HEK293T (cell line): ENCODE measurements at regions not wholly inside any gene's neighbourhood (a gene's known extent, or its start where the extent isn't known, plus 50 kb on each side); places are given as distances from the start of the nearest gene placed in this dataset.

Source experiments
- CTCF ChIA-PET: fragments of 350-600 bp; formaldehyde crosslinking; extraction: SDS; loops from one replicate; lab custom pipeline; 2021; ENCODE audit warnings: antibody characterized with exemption, inconsistent platforms; lab: Yijun Ruan, JAX
- POLR2A ChIA-PET: fragments of 350-600 bp; formaldehyde crosslinking; extraction: SDS; loops from one replicate; lab custom pipeline; 2020; ENCODE audit warnings: antibody characterized with exemption, inconsistent platforms; lab: Yijun Ruan, JAX
- DNase-seq: peaks from one replicate; pipeline ENCODE4 v3.0.0; 2012; ENCODE audit warnings: mixed read lengths; ENCODE audit errors: extremely low spot score
- ARNT ChIP-seq: fragments of 450-650 bp; IDR thresholded peaks from 2 replicates; pipeline ENCODE4 v1.6.1; 2017; ENCODE audit warnings: mild to moderate bottlenecking
- BHLHE40 ChIP-seq: fragments of 450-650 bp; IDR thresholded peaks from 2 replicates; pipeline ENCODE4 v1.6.1; 2016; ENCODE audit warnings: mild to moderate bottlenecking, moderate library complexity, borderline replicate concordance
- CTBP1 ChIP-seq: fragments of 450-650 bp; IDR thresholded peaks from 2 replicates; pipeline ENCODE4 v1.6.1; 2016; ENCODE audit warnings: borderline replicate concordance
- ELF4 ChIP-seq: fragments of 450-650 bp; IDR thresholded peaks from 2 replicates; pipeline ENCODE4 v1.6.1; 2017; ENCODE audit warnings: antibody characterized with exemption
- FOXA1 ChIP-seq: fragments of 450-650 bp; IDR thresholded peaks from 2 replicates; pipeline ENCODE4 v1.6.1; 2016; ENCODE audit warnings: mild to moderate bottlenecking
- FOXK2 ChIP-seq: fragments of 450-650 bp; IDR thresholded peaks from 2 replicates; pipeline ENCODE4 v1.6.1; 2016; ENCODE audit warnings: mild to moderate bottlenecking
- FOXM1 ChIP-seq: fragments of 450-650 bp; IDR thresholded peaks from 2 replicates; pipeline ENCODE4 v1.6.1; 2017; ENCODE audit warnings: mild to moderate bottlenecking, borderline replicate concordance
- HDGF ChIP-seq: fragments of 450-650 bp; IDR thresholded peaks from 2 replicates; pipeline ENCODE4 v1.6.1; 2017; ENCODE audit warnings: antibody characterized with exemption, borderline replicate concordance
- L3MBTL2 ChIP-seq: fragments of 450-650 bp; conservative IDR thresholded peaks from 2 replicates; pipeline ENCODE4 v1.6.1; 2016; ENCODE audit warnings: mild to moderate bottlenecking
- LEF1 ChIP-seq: fragments of 450-650 bp; IDR thresholded peaks from 2 replicates; pipeline ENCODE4 v1.6.1; 2017; ENCODE audit warnings: mild to moderate bottlenecking, borderline replicate concordance
- NFRKB ChIP-seq: fragments of 450-650 bp; IDR thresholded peaks from 2 replicates; pipeline ENCODE4 v1.6.1; 2016; ENCODE audit warnings: mild to moderate bottlenecking, moderate library complexity
- PKNOX1 ChIP-seq: fragments of 450-650 bp; IDR thresholded peaks from 2 replicates; pipeline ENCODE4 v1.6.1; 2016
- SP1 ChIP-seq: fragments of 450-650 bp; IDR thresholded peaks from 2 replicates; pipeline ENCODE4 v1.6.1; 2017
- SUZ12 ChIP-seq: fragments of 450-650 bp; IDR thresholded peaks from 2 replicates; pipeline ENCODE4 v1.6.1; 2016; ENCODE audit warnings: mild to moderate bottlenecking
- TARDBP ChIP-seq: fragments of 450-650 bp; IDR thresholded peaks from 2 replicates; pipeline ENCODE4 v1.6.1; 2016
- ZNF384 ChIP-seq: fragments of 450-650 bp; IDR thresholded peaks from 2 replicates; pipeline ENCODE4 v1.6.1; 2016

DNA sequence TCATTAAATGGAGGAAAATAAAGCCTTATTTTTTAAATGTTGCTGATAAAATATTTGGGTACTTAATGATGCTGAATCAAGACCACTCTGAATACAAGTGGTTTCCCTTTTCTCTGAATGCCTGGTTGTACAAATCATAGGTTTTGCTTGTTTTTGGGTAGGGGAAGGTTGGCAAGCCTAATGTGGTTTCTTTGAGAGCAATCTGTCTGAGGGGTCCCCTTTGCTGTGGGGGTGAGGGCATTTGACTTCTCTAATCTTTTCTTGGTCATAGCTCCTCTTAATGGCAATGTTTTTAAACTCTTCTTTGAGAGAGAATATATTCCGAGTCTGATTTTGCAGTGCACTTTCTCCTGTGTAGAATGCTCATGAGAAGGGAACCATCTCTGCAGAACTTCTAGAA is 99.2 kb downstream of the SOX4 start:
- no peak for TF ChIP-seq LEF1
- TF ChIP-seq HDGF: no peak
- no peak for TF ChIP-seq PKNOX1
- no peak for TF ChIP-seq L3MBTL2
- TF ChIP-seq BHLHE40: no peak
- TF ChIP-seq NFRKB: no peak
- TF ChIP-seq ARNT: no peak
- no peak for TF ChIP-seq FOXA1
- no peak for TF ChIP-seq FOXM1
- no peak for DNase-seq
- POLR2A ChIA-PET: no interaction called here
- CTCF ChIA-PET: no interaction called here

GRCh38 chr6:21694168-21694567 is 100.6 kb downstream of the SOX4 start:
- TF ChIP-seq ZNF384: no peak
- TF ChIP-seq FOXM1: no peak
- no peak for TF ChIP-seq SUZ12
- no peak for TF ChIP-seq FOXA1
- no peak for TF ChIP-seq FOXK2
- TF ChIP-seq NFRKB: no peak
- no peak for TF ChIP-seq ARNT
- TF ChIP-seq TARDBP: no peak
- no peak for TF ChIP-seq CTBP1
- ChIA-PET CTCF (no interaction called here), POLR2A (no interaction called here)
- DNase-seq: no peak

- POLR2A ChIA-PET: interaction anchor here (1.0 kb wide), 1 partner anchor 114 kb away, joined by 3 read pairs; the partner anchor contains the start of gene SOX4
- DNase-seq: no peak
- CTCF ChIA-PET: interaction anchor here (0.6 kb wide), 1 partner anchor 266 kb away, joined by 3 read pairs; no protein-coding TSS in a partner anchor
- TF ChIP-seq ELF4: no peak
- no peak for TF ChIP-seq TARDBP
- TF ChIP-seq FOXK2: no peak
- no peak for TF ChIP-seq BHLHE40
- TF ChIP-seq FOXM1: no peak
- no peak for TF ChIP-seq CTBP1
- TF ChIP-seq NFRKB: no peak
- TF ChIP-seq ARNT: no peak
Observed at GRCh38 chr6:21707524-21708319, 114.2 kb downstream of the SOX4 start.

DNA sequence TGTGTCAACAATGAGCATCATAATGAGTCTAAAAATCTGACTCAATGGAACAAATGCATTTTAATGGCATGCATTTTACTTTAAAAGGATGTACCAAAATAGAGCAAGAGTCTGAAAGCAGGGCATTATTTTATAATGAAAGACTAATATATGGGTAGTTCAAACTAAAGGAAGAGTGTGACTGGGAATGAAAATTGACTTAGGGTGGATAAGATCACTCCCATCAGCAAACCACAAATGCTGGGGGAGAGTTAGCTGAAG is 114.7 kb downstream of the SOX4 start:
- ChIA-PET POLR2A (no interaction called here), CTCF (interaction anchor here (0.6 kb wide), 1 partner anchor 266 kb away, joined by 3 read pairs; no protein-coding TSS in a partner anchor)
- DNase-seq: no peak
- TF ChIP-seq ARNT (no peak), BHLHE40 (no peak), SUZ12 (no peak), LEF1 (no peak), HDGF (no peak), L3MBTL2 (no peak), PKNOX1 (no peak), FOXM1 (no peak), SP1 (no peak), TARDBP (no peak), CTBP1 (no peak)

GRCh38 chr6:21710216-21710615 is 116.7 kb downstream of the SOX4 start:
- POLR2A ChIA-PET: interaction anchor here (1.5 kb wide), 1 partner anchor 117 kb away, joined by 4 read pairs; the partner anchor contains the start of gene SOX4
- TF ChIP-seq CTBP1 (no peak), ELF4 (no peak), ZNF384 (no peak), PKNOX1 (no peak), TARDBP (no peak), NFRKB (no peak), ARNT (no peak)
- no peak for DNase-seq
- CTCF ChIA-PET: no interaction called here

DNA sequence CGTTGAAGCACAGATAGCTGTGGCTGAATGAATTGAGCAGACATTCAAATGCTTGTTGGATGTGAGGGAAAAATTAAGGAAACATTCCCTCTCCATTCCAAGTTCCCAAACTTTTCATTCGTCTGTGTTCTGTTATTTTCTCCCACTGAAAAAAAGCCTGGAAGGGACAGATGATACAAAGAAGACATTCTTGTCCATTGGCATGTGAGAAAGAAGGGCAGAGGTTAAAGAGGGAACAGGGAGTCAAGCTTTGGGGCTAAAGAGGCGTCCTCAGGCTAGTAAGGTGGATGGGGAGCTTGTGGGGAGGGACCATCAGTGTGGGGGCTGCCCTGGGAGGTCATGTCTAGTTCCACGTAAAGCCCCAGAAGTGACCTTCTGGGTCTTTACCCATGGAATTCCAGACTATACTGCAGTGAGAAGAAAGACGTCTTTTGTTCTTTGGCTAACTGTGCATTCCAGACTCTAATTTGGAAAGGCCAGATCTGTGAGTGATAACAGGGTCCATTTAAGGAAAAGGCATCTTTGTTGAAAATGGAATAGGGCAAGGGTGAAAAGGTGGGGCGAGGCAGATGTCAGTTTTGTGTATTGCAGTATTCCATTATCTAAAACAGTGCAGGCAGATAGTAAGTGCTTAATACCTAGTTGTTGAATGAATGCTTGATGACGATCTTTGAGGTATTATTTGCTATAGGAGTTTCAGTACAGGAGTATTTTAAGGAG is 117.5 kb downstream of the SOX4 start:
- no peak for DNase-seq
- CTCF ChIA-PET: no interaction called here
- TF ChIP-seq PKNOX1 (no peak), ZNF384 (no peak), SP1 (no peak), BHLHE40 (no peak), SUZ12 (no peak), L3MBTL2 (no peak), FOXK2 (no peak), CTBP1 (no peak), NFRKB (no peak), LEF1 (no peak)
- POLR2A ChIA-PET: interaction anchor here (1.5 kb wide), 1 partner anchor 118 kb away, joined by 4 read pairs; the partner anchor contains the start of gene SOX4
